ENCODE measurements at regions not wholly inside any gene's neighbourhood (a gene's known extent, or its start where the extent isn't known, plus 50 kb on each side); places are given as distances from the start of the nearest gene placed in this dataset.

GRCh38 chr2:78861546-78861945 is 164.0 kb upstream of the REG3G start:
- TF ChIP-seq CTCF (conservative IDR thresholded peaks at IDR 0.05; ENCODE audit: low read length): peak; percentile 60
- no peak for TF ChIP-seq EZH2phosphoT487 (IDR thresholded peaks at IDR 0.05; ENCODE audit: borderline replicate concordance)

All from Loucy (cell line).